ENCODE measurements at regions not wholly inside any gene's neighbourhood (a gene's known extent, or its start where the extent isn't known, plus 50 kb on each side); places are given as distances from the start of the nearest gene placed in this dataset.

- no peak for TF ChIP-seq CTCF (IDR thresholded peaks at IDR 0.05; ENCODE audit: extremely low read depth, missing control alignments)
These were observed 303.0 kb upstream of the KLF4 start for GRCh38 chr9:107792596-107792995.

DNA sequence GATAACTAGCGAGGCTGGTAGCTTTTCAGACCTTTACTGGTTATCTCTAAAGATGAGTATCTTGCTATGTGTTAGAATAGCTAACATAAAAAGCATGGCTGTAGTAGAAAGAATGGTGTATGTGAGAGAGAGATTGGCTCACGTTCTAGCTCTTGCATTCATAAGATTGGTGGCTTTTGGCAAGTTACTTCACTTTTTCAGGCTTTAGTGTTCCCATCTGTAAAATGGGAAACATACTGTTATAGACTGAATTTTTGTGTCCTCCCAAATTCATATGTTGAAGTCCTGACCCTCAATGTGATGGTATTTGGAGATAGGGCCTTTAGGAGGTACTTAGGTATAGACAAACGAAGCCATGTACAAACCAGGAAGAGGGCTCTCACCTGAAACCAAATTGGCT is 302.4 kb upstream of the KLF4 start:
- no peak for TF ChIP-seq CTCF (IDR thresholded peaks at IDR 0.05; ENCODE audit: extremely low read depth, missing control alignments)
- no peak for DNase-seq (ENCODE audit: low spot score)

More at GRCh38 chr9:107792596-107792995, 303.0 kb upstream of the KLF4 start:
- DNase-seq (ENCODE audit: low spot score) = no peak

DNA sequence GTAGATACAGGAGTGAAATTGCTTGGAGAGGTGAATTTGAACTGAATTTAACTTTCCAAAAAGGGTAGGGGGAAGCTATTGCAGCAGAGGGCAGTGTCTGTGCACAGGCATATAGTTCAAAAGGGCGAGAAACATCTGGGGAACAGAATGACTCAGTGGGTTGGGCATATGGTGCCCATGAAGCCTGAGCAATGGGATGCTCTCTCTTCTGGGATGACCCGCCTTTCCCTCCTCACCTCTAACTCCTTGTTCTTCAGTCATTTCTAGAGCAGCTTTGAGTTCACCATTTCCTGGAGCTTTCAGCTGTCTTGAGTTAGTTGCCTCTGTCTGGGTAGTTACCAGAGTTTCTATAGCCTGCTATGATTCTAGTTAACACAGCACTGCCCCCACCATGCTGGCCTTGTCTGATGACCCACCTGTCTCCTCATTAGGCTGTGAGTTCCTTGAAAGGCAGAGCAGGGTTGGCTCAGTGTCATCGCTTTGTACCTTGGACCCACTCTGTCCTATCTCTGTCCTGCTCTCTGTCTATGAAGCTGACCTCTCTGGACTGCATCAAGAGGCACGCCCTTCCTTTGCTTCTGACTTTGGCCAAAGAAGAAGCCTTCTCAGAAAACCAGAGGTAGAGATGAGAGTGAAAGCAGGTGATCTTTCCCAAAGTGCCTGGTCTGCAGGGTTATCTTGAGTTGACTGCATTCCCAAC is 299.6 kb upstream of the KLF4 start:
- no peak for TF ChIP-seq CTCF (IDR thresholded peaks at IDR 0.05; ENCODE audit: extremely low read depth, missing control alignments)
- no peak for DNase-seq (ENCODE audit: low spot score)

GRCh38 chr9:107786561-107786960 is 297.0 kb upstream of the KLF4 start:
- no peak for TF ChIP-seq CTCF (IDR thresholded peaks at IDR 0.05; ENCODE audit: extremely low read depth, missing control alignments)

GRCh38 chr9:107784235-107784958 is 294.8 kb upstream of the KLF4 start:
- DNase-seq (ENCODE audit: low spot score) = no peak
- TF ChIP-seq CTCF (IDR thresholded peaks at IDR 0.05; ENCODE audit: extremely low read depth, missing control alignments) = no peak

More at GRCh38 chr9:107786561-107786960, 297.0 kb upstream of the KLF4 start:
- DNase-seq (ENCODE audit: low spot score) = no peak

GRCh38 chr9:107782789-107783188 is 293.2 kb upstream of the KLF4 start:
- no peak for TF ChIP-seq CTCF (IDR thresholded peaks at IDR 0.05; ENCODE audit: extremely low read depth, missing control alignments)
- no peak for DNase-seq (ENCODE audit: low spot score)

DNA sequence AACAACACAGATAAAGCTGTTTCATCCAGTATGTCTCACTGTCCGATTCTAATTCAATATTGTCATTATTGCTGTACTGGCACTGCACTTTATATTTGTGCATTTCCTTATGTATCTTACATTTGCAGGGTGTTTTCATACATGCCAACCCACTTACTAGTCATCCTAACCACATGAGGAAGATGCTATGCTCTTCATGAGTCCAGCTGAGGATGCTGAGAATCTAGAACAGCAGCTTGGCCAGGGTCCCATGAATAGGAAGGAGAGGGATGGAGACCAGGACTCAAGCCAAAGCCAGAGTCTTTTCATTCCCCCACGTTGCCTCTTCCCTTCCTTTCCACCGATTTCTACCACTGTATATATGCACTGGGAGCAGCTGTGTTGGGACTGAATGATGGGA is 292.8 kb upstream of the KLF4 start:
- no peak for DNase-seq (ENCODE audit: low spot score)
- TF ChIP-seq CTCF (IDR thresholded peaks at IDR 0.05; ENCODE audit: extremely low read depth, missing control alignments) = no peak
